ENCODE measurements at regions not wholly inside any gene's neighbourhood (a gene's known extent, or its start where the extent isn't known, plus 50 kb on each side); places are given as distances from the start of the nearest gene placed in this dataset.
"Not testable (repeated sequence)": the region's sequence is repeated elsewhere in the genome, so short reads cannot be mapped to it uniquely, and the experiment has no call there.

DNA sequence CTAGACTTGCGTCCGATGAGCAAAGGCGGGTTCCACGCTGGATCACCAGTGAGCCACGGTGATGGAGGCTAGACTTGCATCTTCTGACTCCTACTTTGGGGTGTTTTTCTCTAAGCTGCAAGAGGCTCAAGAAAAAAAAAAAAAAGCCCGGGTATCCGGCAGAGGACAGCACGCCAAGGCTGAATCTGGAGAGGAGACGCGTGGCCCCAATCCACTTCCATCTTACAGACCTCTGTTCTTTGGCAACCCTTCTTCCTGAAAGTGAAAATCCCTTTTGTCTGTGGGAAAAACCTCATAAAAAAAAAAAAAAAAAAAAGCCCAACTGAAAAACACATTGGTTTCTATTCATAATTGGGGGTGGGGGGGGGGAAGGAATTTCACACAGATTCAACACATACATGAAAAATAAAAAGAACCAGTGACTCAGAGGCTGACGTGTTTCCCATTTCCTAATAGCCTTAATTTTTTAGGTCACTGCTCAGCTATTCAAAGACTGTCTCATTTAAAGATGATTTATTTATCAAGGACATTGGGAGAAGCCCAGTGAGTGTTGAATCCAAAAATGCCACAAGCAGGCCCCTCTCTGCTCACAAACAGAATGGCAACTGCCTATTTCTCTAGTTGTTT, 258.3 kb downstream of the FOXL1 start:
- no peak for DNase-seq
- intact Hi-C loops (cut with DNase I): no loop called here

DNA sequence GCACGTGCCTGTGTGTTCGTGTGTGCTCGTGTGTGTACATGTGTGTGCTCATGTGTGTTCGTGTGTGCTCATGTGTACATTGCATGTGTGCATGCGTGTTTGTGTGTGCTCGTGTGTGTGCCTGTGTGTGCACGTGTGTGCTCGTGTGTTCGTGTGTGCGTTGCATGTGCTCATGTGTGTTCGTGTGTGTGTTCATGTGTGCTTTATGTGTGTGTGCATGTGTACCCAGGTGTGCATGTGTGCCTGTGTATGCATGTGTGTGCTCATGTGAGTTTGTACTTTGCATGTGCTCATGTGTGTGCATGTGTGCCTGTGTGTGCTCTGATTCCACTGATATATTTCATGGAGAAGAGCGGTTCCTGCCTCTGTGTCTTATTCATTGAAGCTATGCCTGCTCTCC, 265.5 kb downstream of the FOXL1 start:
- no peak for DNase-seq
- intact Hi-C loops (cut with DNase I): no loop called here

- no peak for DNase-seq
- intact Hi-C loops (cut with DNase I): no loop called here
These were observed 266.3 kb downstream of the FOXL1 start for GRCh38 chr16:86844695-86845094.

DNA sequence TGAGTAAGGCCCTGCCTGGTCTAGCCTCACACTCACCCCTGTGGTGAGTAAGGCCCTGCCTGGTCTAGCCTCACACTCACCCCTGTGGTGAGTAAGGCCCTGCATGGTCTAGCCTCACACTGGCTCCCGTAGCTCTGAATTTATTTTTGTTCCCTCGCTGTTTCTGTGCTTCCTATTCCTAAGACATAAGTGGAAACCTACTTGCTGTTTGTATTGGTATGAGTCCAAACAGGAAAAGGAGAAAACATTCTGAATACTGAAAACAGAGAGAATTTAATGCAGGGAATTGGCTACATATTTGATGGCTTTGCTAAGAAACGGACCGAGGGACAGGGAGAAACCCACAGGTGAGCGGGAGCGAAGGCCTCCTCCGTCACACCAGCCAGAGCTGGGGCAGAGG, 267.8 kb downstream of the FOXL1 start:
- intact Hi-C loops (cut with DNase I): no loop called here

GRCh38 chr16:86848821-86849220, 270.5 kb downstream of the FOXL1 start:
- DNase-seq: no peak
- intact Hi-C loops (cut with DNase I): no loop called here

More for the DNA sequence above, 267.8 kb downstream of the FOXL1 start:
- no peak for DNase-seq

DNA sequence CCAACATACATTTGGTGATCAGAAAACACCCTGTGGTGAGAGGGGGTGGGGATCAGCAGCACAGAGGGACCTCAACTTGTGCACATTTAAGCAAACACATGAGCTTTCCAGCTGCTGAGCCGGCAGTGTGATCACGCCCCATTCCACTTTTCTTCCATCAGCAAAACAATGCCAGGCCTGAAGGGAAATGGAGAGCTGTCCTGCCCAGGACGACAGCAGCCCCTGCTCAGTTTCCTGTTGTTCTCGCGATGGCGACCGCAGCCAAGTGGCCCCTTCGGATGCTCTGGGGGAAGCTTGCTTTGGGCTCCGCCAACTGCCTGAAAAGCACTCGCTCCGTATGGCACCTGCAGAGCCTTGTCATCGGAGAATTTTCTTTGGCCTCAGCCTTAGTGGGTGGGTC, 272.3 kb downstream of the FOXL1 start:
- intact Hi-C loops (cut with DNase I): no loop called here
- no peak for DNase-seq

- DNase-seq: no peak
- intact Hi-C loops (cut with DNase I): no loop called here
These were observed 273.8 kb downstream of the FOXL1 start for GRCh38 chr16:86852135-86852534.

- intact Hi-C loops (cut with DNase I): no loop called here
- no peak for DNase-seq
These were observed 275.8 kb downstream of the FOXL1 start for GRCh38 chr16:86854058-86854621.

GRCh38 chr16:86854626-86855294, 276.4 kb downstream of the FOXL1 start:
- intact Hi-C loops (cut with DNase I): no loop called here
- DNase-seq: no peak

DNA sequence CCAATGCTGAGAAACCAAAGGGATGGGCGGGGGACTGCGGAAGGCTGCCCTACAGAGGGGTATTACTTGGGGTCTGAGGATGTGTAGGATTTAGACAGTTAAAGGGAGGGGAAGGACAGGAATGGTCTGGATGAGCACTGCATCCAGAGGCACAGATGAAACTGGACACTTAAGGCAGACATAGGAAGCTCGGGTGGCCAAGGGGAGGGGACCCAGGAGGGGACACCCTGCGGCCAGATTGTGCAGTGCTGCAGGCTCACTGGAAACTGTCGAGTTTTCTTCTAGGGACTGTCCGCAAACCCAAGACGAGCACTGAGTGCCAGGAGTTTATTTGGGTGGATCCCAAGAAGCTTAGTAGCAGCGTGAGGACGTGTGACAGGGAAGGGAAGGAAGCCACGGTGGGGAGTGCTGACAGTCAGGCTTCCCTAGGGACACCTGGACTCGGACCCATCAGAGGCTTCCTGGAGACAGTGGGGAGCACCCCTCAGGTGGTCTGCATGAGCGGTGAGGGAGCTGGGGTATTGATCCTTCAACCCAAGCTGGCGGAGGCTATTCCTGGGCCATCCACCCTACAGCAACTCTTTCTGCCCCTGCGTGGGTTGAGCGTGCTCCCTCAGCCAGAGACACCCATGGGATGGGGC, 278.7 kb downstream of the FOXL1 start:
- no peak for DNase-seq
- intact Hi-C loops (cut with DNase I): no loop called here

DNA sequence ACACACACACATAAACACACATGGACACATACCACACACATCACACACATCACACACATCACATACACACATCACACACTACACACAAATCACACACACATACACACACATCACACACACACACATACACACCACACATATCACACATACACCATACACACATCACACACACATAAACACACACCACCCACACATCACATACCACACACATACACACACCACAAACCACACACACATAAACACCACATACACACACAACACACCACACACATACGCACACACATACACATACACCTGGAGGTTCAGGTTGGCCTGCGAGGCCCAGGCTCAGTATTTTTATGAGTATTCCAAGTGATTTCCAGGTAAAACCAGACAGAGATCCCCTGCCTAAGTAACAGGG, 279.5 kb downstream of the FOXL1 start:
- intact Hi-C loops (cut with DNase I): no loop called here
- DNase-seq: no peak

DNA sequence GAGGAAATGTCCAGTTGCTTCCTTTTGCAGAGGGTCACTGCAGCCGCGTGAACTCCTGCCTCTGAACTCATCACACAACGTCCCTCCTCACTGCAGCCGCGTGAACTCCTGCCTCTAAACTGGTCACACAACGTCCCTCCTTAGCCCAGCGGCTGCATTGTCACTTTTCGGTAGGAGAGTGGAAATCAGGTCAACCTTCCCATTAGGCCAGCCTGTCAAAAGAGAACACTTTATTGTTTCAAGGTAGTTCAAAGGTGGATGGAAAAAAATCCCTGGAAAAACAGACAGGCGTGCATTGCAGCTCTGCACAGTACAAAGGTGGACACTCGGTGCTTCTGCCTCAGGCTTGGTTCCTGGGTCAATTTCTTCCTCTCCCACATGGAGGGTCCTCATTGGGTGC, 280.2 kb downstream of the FOXL1 start:
- intact Hi-C loops (cut with DNase I): no loop called here
- DNase-seq: no peak

DNA sequence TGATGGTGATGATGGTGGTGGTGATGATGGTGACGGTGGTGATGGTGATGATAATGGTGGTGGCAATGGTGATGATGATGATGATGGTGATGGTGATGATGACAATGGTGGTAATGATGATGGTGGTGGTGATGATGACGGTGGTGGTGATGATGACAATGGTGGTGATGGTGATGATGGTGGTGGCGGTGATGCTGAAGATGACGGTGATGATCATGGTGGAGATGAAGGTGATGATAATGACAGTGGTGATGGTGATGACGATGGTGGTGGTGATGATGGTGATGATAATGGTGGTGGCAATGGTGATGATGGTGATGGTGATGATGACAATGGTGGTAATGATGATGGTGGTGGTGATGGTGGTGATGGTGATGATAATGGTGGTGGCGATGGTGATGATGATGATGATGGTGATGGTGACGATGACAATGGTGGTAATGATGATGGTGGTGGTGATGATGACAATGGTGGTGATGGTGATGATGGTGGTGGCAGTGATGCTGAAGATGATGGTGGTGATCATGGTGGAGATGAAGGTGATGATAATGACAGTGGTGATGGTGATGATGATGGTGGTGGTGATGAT, 283.0 kb downstream of the FOXL1 start:
- intact Hi-C loops (cut with DNase I); DNase-seq: not testable (repeated sequence)

DNA sequence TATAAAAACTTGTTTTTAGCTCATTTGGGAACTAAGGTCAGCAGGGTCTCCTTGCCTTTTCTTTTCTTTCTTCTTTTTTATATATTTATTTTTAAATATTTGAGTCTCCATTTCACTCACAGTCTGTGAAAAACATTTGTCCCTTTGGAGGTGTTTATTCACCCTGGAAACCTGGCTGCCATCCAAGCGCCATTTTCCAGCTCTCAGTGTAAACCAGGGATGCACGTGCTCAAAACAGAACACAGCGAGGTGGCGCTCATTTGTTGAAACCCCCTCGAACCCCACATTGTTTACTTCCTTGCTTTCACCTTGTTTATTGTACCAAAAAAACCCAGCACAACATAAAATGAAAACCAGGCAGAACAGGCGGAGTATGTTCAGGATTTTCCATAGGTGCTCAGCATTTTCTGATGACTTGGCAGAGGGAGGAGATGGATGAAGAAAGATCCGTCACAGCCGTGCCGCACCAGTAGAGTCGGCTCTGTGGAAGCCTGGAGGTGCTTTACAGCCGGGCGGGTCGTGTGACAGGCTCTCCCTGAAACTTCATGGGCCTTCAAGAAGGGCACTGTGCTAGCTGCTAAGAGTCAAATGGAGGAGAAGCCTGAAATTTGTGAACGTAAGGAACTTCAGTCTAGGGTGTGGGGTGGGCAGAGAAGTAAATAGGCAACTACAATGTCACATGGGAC, 284.4 kb downstream of the FOXL1 start:
- DNase-seq: peak in 3 of 42 donors; percentile 5 to 47 (median 36)
- intact Hi-C loops (cut with DNase I): no loop called here

DNA sequence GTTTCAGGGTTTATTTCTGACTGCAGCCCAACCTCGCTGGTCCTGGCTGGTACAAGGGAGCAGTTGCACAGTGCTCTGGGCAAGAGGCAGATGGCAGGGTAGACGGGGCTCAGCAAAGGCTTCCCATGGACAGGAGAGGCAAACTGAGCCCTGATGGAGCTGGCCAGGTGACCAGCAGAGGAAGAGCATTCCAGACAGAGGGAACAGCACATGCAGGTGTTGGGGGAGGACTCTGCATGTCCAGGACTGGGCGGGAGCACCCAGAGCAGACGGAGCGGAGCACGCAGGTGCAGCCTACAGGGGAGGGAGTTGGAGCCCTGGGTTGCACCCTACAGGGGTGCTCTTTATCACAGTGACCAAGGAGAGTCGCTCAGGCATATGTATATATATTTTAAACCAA, 285.3 kb downstream of the FOXL1 start:
- no peak for DNase-seq
- intact Hi-C loops (cut with DNase I): no loop called here

- intact Hi-C loops (cut with DNase I): no loop called here
- no peak for DNase-seq
These were observed 286.2 kb downstream of the FOXL1 start for GRCh38 chr16:86864586-86864985.

GRCh38 chr16:86865851-86866662, 287.7 kb downstream of the FOXL1 start:
- intact Hi-C loops (cut with DNase I): no loop called here
- DNase-seq: no peak

GRCh38 chr16:86866986-86867722, 288.8 kb downstream of the FOXL1 start:
- no peak for DNase-seq
- intact Hi-C loops (cut with DNase I): no loop called here
